ENCODE measurements at regions not wholly inside any gene's neighbourhood (a gene's known extent, or its start where the extent isn't known, plus 50 kb on each side); places are given as distances from the start of the nearest gene placed in this dataset.
"Not testable (repeated sequence)": the region's sequence is repeated elsewhere in the genome, so short reads cannot be mapped to it uniquely, and the experiment has no call there.

DNA sequence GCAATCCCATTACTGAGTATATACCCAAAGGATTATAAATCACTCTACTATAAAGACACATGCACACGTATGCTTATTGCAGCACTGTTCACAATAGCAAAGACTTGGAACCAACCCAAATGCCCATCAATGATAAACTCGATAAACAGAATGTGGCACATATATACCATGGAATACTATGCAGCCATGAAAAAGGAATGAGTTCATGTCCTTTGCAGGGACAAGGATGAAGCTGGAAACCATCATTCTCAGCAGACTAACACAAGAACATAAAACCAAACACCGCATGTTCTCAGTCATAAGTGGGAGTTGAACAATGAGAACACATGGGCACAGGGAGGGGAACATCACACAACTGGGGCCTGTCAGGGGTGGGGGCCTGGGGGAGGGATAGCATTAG, 532.8 kb upstream of the AMOT start:
- TF ChIP-seq, protein P1, sequence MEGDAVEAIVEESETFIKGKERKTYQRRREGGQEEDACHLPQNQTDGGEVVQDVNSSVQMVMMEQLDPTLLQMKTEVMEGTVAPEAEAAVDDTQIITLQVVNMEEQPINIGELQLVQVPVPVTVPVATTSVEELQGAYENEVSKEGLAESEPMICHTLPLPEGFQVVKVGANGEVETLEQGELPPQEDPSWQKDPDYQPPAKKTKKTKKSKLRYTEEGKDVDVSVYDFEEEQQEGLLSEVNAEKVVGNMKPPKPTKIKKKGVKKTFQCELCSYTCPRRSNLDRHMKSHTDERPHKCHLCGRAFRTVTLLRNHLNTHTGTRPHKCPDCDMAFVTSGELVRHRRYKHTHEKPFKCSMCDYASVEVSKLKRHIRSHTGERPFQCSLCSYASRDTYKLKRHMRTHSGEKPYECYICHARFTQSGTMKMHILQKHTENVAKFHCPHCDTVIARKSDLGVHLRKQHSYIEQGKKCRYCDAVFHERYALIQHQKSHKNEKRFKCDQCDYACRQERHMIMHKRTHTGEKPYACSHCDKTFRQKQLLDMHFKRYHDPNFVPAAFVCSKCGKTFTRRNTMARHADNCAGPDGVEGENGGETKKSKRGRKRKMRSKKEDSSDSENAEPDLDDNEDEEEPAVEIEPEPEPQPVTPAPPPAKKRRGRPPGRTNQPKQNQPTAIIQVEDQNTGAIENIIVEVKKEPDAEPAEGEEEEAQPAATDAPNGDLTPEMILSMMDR (IDR thresholded peaks at IDR 0.05) = not testable (repeated sequence)
- not testable (repeated sequence) for TF ChIP-seq POLR2A, EP300 (IDR thresholded peaks at IDR 0.05)

Data from tibial nerve (tissue), 4 donors.